ENCODE measurements at regions not wholly inside any gene's neighbourhood (a gene's known extent, or its start where the extent isn't known, plus 50 kb on each side); places are given as distances from the start of the nearest gene placed in this dataset.

DNA sequence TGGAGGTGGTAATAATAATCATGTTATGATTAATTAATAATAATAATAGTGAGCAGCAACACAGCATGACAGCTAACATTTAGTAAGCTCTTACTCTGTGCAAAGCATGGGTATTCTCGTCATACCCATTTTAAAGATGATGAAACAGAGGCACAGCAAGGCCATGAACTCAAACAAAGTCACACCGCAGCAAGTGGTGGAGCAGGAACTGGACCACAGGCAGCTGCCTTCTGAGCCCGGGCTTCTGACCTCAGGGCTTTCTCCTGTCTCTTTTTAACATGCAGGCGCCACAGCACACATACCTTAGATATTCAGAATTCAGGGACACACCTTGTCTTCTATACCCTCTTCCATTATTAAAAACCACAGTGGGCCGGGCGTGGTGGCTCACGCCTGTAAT lies 50.7 kb upstream of the SPATA12 start:
- DNase-seq: no peak

DNA sequence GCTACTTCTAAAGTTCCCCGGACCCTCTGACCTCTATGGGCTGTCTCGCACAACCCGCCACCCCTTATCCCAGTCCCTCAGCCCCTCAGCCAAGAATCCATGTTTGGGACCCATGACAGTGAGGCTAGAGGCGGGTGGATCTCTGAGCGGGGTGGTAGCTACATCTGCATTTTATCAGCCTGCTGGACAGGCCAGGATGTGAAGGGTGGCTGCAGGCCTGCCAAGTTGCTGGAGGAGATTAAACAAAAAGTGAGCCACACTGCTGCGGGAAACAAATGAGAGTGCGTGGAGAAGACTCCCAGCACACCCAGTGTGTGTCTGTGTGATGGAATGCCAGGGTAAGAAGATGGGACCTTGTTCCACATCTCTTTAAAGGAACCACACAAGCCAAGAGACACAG lies 51.1 kb upstream of the SPATA12 start:
- DNase-seq: no peak

GRCh38 chr3:57007521-57008460 lies 52.7 kb upstream of the SPATA12 start:
- DNase-seq: peak; percentile 56

GRCh38 chr3:57006949-57007419 lies 53.5 kb upstream of the SPATA12 start:
- no peak for DNase-seq

DNA sequence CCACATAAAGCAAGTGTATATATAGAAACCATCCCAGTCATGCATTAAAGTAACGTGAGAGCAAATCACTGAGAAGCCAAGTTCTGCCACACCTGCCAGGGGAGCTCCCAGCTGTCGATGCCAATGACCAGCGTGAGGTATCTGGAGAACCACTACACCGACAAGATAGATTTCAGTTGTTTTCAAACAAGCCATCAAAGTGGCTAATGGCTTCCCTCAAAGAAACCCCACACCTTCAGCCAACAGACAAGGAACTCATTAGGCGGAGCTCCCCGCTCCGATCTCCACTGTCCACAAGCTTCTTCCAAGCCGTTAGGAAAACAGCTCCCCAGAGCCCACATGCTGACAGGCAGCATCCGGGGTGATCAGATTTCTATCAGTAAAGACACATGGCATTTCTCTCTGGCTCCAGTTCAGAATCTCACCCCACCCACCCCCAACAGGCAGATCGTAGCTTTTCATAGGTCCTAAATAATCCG lies 54.2 kb upstream of the SPATA12 start:
- no peak for DNase-seq

GRCh38 chr3:57004229-57004628 lies 56.2 kb upstream of the SPATA12 start:
- no peak for DNase-seq

DNA sequence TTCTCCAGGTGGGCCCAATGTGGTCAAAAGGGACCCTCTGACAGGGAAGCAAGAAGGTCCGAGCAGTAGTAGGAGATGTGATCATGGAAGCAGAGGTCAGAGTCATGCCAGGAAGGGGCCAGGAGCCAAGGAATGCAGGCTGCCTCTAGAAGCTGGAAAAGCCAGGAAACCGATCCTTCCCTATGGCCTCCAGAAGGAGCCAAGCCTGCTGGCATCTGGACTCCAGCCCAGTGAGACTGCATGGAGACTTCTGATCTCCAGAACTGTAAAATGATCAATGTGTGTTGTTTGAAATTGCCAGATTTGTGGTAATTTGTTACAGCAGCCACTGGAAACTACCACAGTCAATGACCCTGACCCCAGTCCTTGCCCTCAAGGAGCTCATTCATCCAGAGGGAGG lies 56.8 kb upstream of the SPATA12 start:
- no peak for DNase-seq

GRCh38 chr3:57001356-57001755 lies 59.1 kb upstream of the SPATA12 start:
- DNase-seq: no peak

DNA sequence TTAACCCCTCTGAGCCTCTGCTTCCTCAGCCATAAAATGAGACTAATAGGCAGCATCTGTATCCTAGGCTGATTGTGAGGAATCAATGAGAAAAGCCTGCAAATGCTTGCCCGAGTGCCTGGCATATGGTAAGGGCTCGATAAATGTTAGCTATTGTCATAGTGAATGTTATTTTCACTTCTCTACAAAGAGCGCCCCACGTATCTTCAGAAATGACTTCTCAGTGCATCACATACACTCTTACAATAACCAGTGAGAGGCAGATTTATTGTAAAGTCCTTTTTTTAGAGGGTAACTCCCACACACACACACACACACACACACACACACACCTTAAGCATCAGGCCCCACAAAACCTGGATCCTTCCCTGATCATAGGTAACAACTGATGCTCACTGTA lies 60.5 kb upstream of the SPATA12 start:
- DNase-seq: no peak

DNA sequence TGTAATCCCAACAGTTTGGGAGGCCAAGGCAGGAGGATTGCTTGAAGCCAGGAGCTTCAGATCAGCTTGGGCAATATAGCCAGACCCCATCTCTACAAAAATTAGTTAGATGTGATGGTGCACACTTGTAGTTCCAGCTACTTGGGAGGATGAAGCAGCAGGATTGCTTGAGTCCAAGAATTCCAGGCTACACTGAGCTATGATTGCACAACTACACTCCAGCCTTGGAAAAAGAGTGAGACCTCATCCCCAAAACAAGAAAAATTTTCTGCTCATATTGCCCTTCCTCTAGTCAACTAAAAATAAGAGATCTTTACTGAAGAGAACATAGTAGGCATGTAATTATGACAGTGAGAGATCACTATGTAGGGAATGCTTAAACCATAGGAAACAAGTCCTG lies 60.9 kb upstream of the SPATA12 start:
- DNase-seq: no peak

DNA sequence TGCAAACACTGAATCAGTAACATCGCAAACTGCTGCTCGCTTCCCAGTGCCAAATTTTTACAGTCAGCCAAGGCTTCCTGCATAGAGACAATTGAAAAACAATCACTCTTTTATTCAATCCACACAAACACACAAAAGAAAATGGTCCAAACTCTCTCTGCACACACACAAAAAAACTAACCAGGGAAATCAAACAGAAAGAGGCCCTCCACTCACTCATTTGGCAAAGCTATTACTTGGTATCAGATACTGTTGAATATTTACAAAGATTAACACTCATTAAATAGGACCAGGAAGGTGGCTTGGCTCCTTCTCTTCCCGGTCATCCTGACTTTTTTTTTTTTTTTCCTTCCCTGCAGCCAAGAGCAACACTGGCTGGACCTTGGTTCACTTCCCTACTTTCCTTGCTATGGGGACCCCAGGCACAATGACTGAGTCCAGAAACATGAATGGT lies 62.4 kb upstream of the SPATA12 start:
- DNase-seq: no peak

- no peak for DNase-seq
Observed at GRCh38 chr3:56997675-56998074, 62.8 kb upstream of the SPATA12 start.

DNA sequence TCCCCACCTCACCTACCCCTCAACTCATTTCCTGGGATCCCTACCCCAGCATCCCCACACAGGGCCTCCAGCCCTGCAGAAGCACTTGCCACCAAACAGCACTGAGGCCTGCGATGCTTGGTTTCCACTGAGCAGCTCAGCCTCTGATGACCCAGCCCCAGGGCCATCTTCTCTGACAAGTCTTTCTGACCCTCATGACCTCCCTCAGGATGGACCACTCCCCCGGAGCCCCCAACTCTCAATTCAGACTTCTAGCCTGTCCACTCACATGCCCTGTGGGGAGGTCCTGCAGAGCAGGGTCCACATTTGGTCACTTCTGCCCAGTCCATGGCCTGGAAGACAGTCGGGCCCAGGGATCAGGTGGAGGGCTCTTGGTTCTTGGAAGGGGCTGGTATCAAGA lies 63.4 kb upstream of the SPATA12 start:
- DNase-seq: no peak

GRCh38 chr3:56994391-56994790 lies 66.1 kb upstream of the SPATA12 start:
- DNase-seq: no peak

DNA sequence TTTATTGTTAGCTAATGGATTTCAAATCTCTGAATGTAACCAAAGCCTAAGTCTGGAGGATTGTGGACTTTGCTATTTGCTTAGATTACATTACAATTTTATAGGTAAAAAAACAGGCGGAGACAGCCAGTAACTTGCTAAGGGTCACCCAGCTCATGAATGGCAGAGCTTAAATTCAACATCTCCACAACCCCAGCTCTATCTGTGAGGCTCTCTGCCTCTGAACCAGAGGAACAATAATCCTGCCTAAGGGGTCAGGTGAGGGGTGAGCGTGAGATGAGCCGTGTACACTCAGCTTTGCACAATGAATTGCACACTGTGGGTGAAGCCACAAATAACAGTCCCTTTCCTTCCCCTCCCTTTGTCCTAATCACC lies 69.8 kb upstream of the SPATA12 start:
- no peak for DNase-seq

DNA sequence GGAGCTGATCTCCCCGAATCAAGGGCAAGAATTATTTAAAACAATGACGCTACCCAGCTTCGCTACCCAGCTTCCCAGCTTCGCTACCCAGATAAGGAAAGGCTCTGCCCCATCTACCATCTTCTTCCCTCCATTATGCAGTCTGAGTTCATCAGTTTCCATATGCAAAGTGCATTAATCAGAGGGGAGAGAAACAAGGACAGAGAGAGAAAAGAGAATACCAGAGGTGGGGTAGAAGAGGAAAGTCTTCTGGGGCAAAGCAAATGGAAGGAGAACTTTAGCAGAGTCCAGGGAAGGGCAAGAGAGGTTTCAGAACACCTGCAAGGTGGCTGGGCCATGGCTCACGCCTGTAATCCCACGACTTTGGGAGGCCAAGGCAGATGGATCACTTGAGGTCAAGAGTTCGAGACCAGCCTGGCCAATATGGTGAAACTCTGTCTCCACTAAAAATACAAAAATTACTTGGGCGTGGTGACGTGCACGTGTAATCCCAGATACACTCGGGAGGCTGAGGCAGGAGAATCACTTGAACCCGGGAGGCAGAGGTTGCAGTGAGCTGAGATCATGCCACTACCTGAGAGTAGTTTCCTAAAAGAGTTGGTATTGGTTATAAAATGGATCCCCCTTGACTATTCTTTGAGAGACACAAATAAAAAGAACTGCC lies 70.4 kb upstream of the SPATA12 start:
- DNase-seq: no peak

- no peak for DNase-seq
Observed at GRCh38 chr3:56989169-56989976, 71.1 kb upstream of the SPATA12 start.

- peak; percentile 77 for DNase-seq
Observed at GRCh38 chr3:56988458-56989168, 71.9 kb upstream of the SPATA12 start.

DNA sequence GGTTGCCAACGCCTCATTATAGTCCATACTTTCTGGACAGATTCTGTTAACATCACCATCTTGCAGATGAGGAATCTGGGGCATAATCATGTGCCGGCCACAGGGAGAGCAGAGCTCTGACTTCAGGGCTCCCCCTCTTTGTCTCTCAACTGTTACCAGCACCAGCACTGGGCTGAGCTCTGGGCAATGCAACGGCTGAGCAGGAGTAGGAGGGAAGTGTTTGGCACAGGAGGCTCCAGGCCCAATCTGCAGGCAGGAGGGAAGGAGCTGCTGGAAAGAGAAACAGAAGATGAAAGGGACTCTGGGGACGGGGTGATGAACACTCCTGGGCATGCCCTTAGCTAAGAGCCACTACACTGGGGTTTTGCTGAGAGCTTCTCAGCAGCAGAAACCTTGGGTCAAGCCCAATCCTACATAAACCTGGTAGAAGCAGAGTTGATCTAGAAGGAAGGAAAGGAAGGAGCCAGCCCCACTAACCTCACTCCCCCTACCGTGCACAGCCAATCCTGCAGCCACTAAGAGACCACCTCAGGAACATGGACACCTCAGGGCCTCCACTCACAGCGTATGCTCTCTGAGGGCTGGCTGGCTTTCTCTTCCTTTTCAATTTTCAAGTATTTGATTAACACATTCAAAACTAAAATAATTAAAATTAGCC lies 73.1 kb upstream of the SPATA12 start:
- DNase-seq: peak; percentile 16

DNA sequence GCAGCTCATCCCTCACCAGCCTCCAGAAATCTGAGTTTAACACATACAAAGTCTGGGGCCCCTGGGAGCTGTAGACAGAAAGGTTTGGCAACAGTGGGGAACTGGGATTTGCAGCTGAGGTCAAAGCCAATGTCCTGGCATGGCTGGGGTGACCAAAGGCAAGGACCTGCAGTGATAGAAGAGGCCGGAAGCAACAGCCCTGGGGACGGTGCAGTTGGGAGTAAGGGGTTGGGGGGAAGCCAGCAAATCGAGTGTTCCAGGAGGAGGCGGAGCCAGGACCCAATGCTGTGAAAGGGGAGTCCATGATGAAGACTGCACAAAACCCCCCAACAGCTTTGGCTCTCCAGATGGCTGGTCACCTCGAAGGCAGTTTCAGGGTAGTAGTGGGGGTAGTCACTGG lies 74.1 kb upstream of the SPATA12 start:
- DNase-seq: no peak

GRCh38 chr3:56985878-56986277 lies 74.6 kb upstream of the SPATA12 start:
- DNase-seq: no peak

DNA sequence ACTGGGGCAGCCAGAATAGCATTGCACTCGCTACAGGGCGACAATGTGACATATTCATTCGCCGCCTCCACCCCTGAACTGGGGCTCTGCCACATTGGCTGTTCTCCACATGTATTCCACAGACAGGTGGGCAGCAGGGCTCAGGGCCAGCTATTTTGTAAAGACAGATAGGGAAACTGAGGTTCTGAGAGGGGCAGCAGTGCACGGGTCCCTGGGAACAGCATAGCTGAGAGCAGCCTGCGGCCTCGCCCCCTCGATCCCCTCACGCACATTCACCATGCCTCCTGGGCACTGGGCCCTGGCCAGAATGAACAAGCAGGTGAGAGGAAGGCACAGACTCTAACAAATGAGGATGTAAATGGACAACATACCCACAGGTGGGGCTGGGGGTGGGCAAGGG lies 75.0 kb upstream of the SPATA12 start:
- no peak for DNase-seq
